NCI-H1694 treated with DMSO at 0.1 percent for 48 hours (cell line): ENCODE measurements at regions not wholly inside any gene's neighbourhood (a gene's known extent, or its start where the extent isn't known, plus 50 kb on each side); places are given as distances from the start of the nearest gene placed in this dataset.
"Not testable (repeated sequence)": the region's sequence is repeated elsewhere in the genome, so short reads cannot be mapped to it uniquely, and the experiment has no call there.

ENCODE experiments used
- DNase-seq: peaks from one replicate; lab custom pipeline; 2025; lab: John Stamatoyannopoulos, UW

DNA sequence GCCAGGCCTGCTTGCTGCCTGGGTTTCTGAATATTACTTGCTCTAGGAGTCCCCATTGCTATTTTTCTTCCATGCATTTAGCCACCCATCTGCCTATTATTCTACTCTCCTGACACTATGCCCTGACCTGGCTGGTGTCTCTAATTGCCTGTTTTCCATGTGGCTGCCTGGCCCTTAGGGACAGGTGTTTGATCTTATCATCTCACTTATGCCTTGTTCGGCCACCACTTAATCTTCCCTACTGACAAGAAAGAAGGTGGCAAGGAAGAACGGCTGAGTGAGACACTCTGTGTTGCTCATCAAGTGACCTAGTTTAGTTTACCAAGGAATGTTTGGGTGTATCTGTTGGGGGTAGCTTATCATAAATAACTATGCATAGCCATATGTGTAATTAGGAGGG lies 50.4 kb upstream of the RAPH1 start:
- DNase-seq, result no peak

DNA sequence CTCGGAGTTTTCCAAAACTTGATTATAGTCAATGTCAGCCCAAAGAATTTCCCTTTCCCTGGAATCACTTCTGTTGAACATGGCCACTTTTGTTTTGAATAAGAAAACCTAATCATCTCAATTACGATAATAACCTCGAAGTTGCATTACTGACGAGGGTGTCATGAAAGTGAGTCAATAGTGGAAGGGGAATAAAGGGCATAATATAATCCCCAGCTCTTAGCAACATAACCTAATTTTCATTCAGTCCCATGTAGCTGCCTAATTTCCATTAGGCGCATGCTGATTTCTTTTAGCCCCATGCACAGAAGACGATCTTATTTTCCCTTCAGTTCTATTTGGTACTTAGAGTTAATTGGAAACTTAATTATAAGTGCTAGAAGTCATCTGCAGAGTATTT lies 51.1 kb upstream of the RAPH1 start:
- DNase-seq, result no peak

DNA sequence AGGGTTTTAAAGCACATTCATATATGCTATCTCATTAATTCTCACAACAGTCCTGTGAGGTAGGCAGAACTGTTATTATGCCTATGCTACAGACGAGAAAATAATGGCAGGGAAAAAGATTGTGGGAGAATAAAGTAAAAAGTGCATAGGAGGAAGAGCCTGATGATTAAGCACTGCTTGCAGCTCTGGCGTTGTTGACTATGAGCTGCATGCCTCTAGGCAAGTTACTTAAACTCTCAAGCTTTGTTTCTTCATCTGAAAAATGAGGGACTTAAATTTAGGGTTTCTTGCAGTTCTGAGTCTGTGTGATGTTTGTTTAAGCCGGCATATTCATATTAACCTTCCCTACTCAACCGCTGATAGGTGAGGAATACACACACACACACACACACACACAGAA lies 51.6 kb upstream of the RAPH1 start:
- DNase-seq, result no peak

DNA sequence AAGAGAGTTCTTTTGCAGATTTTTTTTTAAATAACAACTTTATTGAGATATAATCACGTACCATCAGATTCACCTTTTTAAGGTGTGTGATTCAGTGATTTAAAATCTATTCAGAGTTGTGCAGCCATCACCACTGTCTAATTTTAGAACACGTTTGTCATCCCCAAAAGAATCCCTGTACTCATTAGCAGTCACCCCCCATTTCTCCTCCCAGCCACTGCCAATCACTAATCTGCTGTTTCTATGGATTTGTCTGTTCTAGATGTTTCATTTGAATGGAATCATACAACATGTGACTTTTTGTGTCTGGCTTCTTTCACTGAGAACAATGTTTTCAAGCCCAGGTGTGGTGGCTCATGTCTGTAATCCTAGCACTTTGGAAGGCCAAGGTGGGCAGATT lies 55.4 kb upstream of the RAPH1 start:
- DNase-seq, result no peak

DNA sequence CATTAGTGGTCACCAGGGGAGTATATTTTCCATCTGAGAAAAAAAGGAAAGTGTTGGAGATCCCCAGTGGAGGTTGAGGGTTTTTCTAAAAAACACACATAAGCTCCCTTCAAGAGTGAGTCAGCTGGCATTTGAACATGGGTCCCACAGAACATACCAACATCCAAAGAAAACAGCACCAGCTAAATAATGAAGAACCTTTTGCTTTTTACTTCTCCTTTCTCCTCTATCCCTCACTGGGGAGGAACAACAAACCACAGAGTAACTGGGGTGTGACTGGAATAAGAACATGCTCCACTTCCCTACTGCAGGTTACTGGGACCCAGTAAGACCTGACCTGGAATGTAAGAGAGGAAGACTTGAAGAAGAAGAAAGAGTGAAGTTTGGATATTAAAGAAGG lies 56.5 kb upstream of the RAPH1 start:
- DNase-seq, result no peak

DNA sequence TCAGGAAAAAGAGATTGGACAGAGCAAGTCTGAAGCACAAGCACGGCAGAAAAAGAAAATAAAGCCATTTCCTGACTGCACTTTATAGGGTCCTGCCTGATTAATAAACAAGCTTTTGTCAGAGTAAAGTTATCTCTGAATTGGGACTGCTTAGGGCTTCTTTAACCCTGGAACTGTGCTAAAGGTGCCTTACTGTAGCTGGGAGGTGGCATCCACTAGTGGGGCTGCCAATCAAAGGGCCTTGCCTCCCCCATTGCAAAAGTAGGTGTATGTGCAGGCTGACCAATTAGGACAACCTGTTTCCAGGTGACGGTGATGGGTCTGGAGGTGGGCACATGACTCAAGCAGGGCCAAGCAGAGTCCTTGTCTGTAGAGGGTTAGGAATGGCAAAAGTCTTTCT lies 57.4 kb upstream of the RAPH1 start:
- DNase-seq, result no peak

DNA sequence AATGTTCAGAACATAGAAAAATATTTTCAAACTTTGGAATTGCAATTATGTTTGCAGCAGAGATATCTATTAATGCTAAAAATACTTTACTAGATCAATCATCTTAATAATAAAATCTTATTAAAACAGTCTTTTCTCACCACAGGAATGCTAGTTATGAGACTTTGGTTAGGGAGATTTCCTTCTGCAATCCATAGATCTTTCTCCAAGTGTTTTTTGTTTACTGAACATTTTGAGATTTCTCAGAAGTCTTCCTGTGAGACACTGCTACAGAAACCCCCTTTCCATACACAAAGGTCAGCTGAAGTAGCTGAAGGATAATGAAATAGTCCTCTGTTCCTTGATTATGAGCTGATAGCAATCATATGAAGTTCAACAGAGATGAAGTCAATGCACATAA lies 59.4 kb upstream of the RAPH1 start:
- DNase-seq, result no peak

DNA sequence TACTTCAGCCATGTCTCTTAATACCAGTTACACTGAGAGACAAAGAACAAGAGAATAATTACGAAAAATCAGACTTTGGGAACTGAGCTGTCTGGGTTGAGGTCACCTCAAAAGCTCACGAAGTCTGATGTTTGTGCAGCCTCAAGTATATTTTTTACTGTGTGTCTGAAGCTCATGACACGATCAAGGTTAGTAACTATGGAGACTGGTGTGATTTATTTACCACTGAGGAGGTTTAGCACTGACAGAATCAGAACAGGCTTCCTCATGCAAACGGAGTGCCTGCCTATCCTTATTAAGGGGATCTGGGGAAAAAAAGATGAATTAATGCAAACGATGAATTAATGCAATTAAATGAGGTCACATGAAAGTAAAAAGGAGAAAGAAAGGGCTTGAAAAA lies 61.1 kb upstream of the RAPH1 start:
- no peak for DNase-seq

DNA sequence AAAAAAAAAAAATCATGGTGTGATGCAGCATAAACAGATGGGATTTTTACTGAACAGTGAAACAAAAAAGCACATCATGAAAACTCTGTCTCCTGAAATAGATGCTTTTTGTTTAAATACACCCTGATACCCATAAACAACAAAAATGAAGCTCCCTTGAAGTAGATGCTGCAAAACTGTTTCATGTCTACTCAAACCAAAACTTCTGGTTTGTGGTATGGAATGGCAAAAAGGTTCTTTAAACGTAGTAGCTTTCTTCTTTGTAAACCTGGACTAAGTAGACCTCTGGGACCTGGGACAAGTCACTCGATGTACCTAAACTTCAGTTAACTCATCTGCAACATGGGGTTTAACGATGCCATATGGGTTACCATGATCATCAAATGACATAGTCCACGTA lies 64.4 kb upstream of the RAPH1 start:
- no peak for DNase-seq

DNA sequence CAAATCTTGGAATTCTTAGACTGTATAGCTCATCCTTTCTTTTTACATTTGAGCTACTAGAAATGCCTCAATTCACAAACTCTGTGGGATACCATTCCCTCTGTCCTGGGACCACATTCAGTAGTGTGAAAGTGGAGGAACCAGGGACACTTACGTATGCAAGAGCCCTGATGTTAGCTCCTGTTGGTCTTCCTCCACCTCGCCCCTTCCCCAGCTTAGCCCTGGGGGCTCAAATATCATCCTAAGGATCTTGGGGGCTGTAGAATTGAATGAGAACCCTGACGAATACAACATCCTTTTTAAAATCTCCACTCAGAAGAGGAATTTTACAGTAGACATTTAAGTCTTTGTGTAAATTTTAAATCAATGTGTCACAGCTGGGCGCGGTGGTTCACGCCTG lies 65.2 kb upstream of the RAPH1 start:
- DNase-seq, result no peak

DNA sequence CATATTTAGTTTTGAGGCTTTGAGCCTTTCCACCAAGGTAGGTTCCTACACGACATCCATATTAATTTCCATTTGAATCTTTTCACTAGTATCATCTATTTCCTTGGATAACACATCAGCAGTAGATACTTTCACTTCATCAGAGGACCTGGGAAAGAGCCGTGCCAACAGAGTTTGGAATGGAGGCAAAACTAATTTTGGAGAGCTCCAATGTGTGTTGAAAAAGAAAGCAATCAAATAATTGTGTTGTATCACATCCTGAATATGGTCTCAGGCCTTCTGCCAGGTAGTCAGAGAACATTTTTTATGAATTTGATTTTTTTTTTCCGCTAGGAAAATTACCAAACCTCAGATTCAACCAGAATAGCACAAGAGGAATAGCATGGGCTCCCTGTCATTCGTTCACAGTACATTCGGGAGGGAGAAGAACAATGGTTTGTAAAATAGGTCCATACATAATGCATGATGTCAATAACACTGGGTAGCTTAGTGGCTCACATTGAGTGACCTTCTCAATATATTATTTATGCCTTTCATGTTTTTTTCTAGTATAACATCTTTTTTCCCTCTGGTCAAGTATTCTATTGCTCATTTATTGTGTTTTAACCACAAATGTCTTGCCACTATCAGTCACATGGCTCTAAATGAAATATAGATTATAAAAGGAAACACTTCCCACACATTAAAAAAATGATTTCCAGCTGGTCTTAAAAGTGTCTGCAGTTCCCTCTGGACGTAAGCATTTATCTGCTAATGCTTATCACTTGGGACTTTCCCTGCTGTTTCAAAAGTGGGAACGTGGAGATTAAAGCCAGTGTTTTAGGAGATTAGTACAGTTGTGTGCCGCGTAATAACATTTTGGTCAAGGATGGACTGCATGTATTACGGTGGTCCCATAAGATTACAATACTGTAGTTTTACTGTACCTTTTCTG lies 68.6 kb upstream of the RAPH1 start:
- no peak for DNase-seq

DNA sequence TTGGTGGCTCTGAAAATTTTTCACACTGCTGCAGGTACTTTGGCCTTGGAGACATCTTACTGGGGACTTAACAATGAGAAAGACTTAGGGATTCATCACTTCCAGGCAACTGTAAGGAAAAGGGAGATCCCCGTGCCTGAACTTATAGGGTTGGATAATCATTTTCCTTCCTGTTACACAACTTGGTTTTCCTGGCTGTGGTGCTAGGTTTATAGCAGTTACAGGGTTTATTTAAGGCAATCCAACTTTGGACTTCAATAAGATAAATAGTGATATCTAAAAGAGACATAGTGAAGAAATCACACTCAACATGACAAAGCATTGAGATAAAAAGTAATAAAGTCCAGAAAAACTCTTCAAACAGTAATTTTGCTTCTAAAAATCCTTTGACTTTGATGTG lies 70.2 kb upstream of the RAPH1 start:
- DNase-seq, result no peak

DNA sequence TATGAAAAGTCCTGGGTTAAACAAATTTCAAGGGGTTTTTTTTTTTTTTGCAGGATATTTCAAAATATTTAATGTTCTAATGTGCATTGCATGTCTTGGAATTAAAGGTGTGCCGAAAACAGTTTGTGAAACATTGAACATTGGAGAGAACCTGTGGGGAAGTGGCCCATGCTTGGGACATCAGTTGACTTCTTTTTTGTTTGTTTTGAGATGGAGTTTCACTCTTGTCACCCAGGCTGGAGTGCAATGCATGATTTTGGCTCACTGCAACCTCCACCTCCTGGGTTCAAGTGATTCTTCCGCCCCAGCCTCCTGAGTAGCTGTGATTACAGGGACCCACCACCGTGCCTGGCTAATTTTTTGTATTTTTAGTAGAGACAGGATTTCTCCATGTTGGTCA lies 71.0 kb upstream of the RAPH1 start:
- no peak for DNase-seq

DNA sequence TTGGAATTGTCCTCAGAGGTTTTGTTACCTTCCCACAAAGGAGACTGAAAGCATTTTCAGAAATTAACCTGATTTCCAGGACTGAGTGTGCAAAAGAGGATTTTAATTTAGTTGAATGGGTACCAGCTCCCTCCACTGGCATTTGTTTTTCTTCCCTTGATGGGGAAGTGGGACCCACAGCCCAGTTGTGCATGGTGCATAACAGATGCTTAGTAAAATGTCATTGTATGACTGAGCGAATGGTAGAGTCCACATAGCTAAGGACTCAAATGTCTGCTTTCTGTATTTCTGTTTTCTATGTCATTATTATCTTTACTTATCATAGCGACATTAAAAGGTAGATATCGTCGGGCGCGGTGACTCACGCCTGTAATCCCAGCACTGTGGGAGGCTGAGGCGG lies 75.5 kb upstream of the RAPH1 start:
- DNase-seq, result no peak

DNA sequence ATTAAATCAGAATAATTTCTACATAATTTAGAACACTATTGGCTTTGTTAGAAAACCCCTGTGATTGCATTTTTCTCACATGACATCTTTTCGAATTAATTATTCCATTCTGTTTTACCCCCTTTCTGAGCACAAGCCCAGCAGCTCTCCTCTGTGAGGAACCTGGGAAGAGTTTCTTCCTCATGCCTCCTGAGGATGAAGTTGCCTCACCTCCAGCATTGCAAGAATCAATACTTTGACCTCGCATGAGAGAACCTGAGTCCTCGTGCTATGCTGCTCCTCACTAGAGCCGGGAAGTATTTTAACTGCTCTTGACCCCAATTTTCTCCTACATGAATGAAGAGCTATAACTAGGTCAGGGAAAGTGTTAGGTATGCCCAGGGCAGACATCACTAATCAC lies 77.1 kb upstream of the RAPH1 start:
- no peak for DNase-seq

DNA sequence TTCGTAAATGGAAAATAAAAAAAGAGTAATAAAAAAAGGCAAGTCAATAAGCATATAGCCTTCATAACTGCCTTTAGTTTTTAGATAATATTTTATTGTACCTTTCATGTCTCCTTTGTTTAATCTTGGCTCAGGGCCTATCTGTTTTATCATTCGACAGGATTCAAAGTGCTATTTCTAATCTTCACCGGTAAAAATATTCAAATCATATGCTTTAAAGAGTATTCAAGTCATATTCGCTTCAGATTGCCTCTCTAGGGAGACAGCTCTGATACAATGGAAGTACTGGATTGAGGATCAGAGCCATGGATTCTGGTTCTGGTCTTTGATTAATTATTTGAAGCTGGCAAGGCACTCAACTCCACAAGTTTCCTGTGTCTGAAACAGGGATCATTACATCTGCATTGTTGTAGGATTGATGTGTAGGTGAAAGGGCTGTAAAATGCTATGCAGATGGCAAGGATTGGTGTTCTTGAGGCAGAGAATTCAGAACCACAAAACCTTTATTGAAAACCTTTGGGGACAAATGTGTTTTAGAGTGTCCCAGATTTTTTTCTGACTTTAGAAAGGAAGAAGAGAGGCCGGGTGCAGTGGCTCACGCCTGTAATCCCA lies 84.3 kb upstream of the RAPH1 start:
- no peak for DNase-seq

DNA sequence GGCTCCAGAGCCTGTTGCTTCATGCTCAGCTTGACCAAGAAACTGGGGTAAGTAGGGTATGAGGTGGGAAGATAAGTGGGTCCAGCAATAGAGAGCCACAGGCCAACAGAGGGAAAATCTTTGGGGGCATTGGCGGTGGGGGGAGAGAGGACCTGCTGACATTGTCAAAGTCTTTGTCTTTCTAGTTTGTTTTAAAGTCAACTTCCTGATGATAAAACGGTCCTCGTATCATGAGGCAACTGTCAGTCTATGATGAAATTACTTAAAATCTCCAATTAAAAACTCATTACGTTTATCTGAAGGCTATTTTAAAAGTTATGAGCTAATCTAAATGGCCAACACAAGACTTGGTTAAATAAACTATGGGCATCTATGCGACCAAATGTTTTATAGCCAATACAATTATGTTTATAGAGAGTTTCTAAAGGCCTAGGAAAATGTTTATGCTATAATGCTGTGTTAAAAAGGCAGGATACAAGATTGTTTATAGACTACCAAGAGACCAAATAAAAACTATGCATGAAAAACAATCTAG lies 84.4 kb upstream of the CD28 start:
- no peak for DNase-seq

DNA sequence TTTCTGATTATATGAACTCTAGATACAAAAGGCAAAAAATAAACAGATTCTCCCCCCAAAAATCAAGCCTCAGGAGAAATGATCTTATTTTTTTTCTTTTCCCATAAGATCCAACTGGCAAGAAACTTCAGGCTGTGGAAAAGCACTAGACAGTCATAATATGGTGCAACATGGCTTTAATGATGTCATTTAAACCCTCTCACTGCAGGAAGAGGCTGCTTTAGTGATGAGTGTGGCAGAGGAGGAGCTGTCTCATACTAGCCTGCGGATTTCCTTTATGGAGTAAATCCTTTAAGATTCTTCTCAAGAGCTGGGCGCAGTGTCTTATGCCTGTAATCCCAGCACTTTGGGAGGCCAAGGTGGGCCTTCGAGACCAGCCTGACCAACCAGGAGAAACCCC lies 83.3 kb upstream of the CD28 start:
- DNase-seq, result no peak

DNA sequence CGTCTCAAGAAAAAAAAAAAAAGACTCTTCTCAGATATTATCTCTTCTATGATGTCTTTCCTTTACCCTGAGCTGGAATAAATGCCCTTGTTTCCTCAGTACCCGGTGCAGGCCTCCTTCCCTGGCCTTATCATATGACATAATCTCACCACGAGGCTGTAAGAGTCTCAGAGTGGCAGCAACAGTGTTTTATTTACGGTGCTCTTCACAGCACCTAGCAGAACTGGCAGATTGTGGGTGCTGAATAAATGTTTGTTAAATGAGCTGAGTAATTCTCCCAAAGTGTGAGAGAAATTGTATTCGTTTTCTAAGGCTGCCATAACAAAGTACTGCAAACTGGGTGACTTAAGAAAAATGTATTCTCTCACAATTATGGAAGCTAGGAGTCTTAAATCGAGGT lies 82.8 kb upstream of the CD28 start:
- DNase-seq, result no peak

DNA sequence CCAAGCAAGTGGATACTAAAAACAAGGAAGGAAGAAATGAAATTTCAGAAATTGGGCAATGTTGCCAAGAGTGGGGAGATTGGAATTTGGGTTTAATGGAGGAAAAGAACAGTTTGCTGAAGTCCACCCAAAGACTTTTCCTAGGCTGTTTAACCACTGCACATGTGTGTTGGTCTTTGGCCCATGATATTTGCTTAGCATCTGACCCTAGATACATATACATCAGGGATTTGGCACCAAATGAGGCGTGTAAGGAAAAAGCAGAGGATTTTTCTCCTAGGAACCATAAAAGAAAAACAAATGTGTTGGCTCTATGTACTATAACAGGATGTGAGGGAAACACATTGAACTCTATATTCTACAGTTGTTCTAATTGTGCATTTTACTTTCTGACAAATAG lies 80.7 kb upstream of the CD28 start:
- no peak for DNase-seq

DNA sequence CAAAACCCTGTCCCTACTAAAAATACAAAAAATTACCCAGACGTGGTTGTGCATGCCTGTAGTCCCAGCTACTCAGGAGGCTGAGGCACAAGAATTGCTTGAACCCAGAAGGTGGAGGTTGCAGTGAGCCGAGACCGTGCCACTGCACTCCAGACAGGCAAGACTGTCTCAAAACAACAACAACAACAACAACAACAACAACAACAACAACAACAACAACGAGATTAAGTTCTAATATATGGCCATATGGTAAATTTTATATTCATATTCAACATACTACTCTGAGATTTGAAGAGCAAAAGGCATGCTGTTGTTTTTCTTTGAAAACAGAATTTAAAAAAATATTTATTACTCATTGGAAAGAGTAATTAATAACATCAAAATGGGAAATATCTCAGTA lies 80.2 kb upstream of the CD28 start:
- not testable (repeated sequence) for DNase-seq

DNA sequence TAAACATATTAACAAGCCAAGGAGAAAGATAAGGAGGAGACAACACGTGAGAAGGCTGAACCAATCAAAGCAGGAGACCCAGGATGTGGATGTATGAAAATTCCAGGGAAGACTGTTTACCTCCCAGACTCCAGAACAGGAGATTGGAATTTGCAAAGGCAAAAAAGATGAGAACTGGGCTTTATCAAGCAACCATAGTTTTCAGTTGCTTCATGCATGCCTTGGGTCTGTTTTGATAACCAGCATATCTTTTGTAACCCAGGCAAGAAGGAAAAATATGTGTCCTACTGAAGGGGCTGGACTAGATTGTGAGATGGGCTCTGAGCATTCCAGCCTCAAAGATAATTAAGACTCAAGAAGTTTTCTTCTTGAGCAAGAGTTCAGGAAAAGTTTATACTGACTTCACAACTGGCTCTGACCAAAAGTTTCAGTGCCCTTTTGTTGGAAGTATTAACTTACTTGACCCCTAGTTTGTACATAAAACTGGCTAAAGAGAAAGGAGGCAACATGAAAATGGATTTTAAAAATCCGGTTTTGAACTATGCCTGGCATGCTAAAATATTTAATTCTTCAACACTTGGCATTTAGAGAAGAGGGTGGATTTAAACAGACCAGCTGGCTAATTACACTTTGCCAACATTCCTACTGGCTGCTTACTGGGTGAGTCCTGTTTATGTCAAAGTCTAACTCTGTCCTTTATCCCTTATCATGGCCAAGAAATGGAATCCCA lies 79.3 kb upstream of the CD28 start:
- no peak for DNase-seq

DNA sequence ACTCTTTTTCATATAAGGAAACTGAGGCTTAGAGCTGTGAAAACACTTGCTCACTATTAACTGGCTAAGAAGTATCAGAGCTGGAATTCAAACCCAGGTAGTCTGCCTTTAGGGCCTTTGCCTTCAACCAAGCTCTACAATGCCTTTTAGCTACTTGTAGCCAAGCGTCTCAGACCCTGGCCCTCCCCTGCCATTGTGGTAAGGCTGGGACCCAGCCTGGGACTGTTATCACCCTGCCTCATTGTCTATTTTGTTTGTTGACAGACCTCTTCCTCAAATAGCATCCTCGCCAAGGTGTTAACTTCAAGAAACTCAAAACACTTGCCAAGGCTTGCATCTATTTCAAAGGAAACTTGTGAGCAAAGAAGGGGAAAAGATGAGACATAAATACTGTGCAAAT lies 76.7 kb upstream of the CD28 start:
- DNase-seq, result no peak
